B cell (primary cell): ENCODE measurements at regions not wholly inside any gene's neighbourhood (a gene's known extent, or its start where the extent isn't known, plus 50 kb on each side); places are given as distances from the start of the nearest gene placed in this dataset.
A peak's percentile ranks its signal among the peaks of the same experiment; 100 is the strongest.

Experiments used
- ATAC-seq: fragments of 200-7000 bp; cut with Tn5 transposase; one replicate; pipeline ENCODE4 v1.10.0; 2021; ENCODE audit warnings: low read depth, mild to moderate bottlenecking, moderate number of reproducible peaks, moderate library complexity
- CTCF ChIA-PET: fragments of 350-600 bp; sonication (Branson Sonifier 250); formaldehyde crosslinking; loops from one replicate; lab custom pipeline; 2021; ENCODE audit warnings: antibody characterized with exemption, inconsistent platforms; lab: Charles Lee
- POLR2A ChIA-PET: fragments of 350-600 bp; sonication (Branson Sonifier 250); formaldehyde crosslinking; loops from one replicate; lab custom pipeline; 2021; ENCODE audit warnings: antibody characterized with exemption; lab: Charles Lee
- DNase-seq: peaks from one replicate; pipeline ENCODE4 v3.0.0; 2013
- H2AFZ ChIP-seq: 2 replicates; pipeline ENCODE4 v1.6.1; 2012; ENCODE audit warnings: mild to moderate bottlenecking, low read depth, low read length; ENCODE audit not compliant: insufficient read depth, poor library complexity, severe bottlenecking
- H3K27ac ChIP-seq, 2 donors: 1 replicate in 1 of 2; 2 replicates in 1 of 2; pipeline ENCODE4 v1.5.1; 2012 to 2013; ENCODE audit warnings: low read length in 2 of 2, mild to moderate bottlenecking in 2 of 2, moderate library complexity in 1 of 2
- H3K27me3 ChIP-seq, 4 experiments: fragments of 200-600 bp in 1 of 4; sonication (generic) in 1 of 4; replicated peaks in 1 of 4; 1 replicate in 2 of 4; 2 replicates in 2 of 4; pipeline versions ENCODE4 v1.6.1 to v1.7.0; 2013 to 2016; ENCODE audit warnings: low read length in 3 of 4, mild to moderate bottlenecking in 2 of 4, mixed read lengths in 1 of 4, moderate library complexity in 1 of 4; ENCODE audit not compliant: insufficient read depth in 4 of 4, control insufficient read depth in 3 of 4; ENCODE audit errors: control extremely low read depth in 1 of 4
- H3K36me3 ChIP-seq, 2 experiments: replicated peaks in 1 of 2; 1 replicate in 1 of 2; 2 replicates in 1 of 2; pipeline versions ENCODE4 v1.6.1 to v1.7.1; 2013; ENCODE audit warnings: low read length in 1 of 2; ENCODE audit not compliant: insufficient read depth in 2 of 2, control insufficient read depth in 1 of 2; ENCODE audit errors: control extremely low read depth in 1 of 2, extremely low read depth in 1 of 2
- H3K4me1 ChIP-seq, 2 donors: fragments of 200-600 bp in 1 of 2; sonication (generic) in 1 of 2; 1 replicate in 1 of 2; 2 replicates in 1 of 2; pipeline versions ENCODE4 v1.5.1 to v1.6.1; 2013 to 2017; ENCODE audit warnings: low read length in 2 of 2; ENCODE audit not compliant: control insufficient read depth in 2 of 2, insufficient read depth in 2 of 2
- H3K4me2 ChIP-seq: replicated peaks from 2 replicates; pipeline ENCODE3; 2012; ENCODE audit warnings: mild to moderate bottlenecking, low read depth, low read length; ENCODE audit not compliant: poor library complexity, severe bottlenecking
- H3K4me3 ChIP-seq, 5 experiments: fragments of 200-600 bp in 1 of 5; sonication (generic) in 1 of 5; 1 replicate in 3 of 5; 2 replicates in 2 of 5; pipeline versions ENCODE4 v1.5.1 to v1.7.0; 2011 to 2016; ENCODE audit warnings: low read length in 4 of 5, mild to moderate bottlenecking in 4 of 5, low read depth in 2 of 5, control low read depth in 1 of 5, moderate library complexity in 1 of 5; ENCODE audit not compliant: insufficient read depth in 1 of 5; ENCODE audit errors: control extremely low read depth in 1 of 5, extremely low read depth in 1 of 5
- H3K79me2 ChIP-seq: fragments of 200-600 bp; sonication (generic); one replicate; pipeline ENCODE4 v1.6.0; 2016; ENCODE audit warnings: low read length; ENCODE audit not compliant: control insufficient read depth, insufficient read depth
- H3K9ac ChIP-seq: fragments of 200-600 bp; sonication (generic); 2 replicates; pipeline ENCODE4 v1.6.1; 2017; ENCODE audit warnings: mild to moderate bottlenecking, low read length, moderate library complexity
- H3K9me3 ChIP-seq, 3 donors: one replicate each; pipeline versions ENCODE4 v1.6.1 to v1.7.1; 2013; ENCODE audit warnings: low read length in 2 of 3; ENCODE audit not compliant: control insufficient read depth in 2 of 3, insufficient read depth in 1 of 3; ENCODE audit errors: control extremely low read depth in 1 of 3
- H4K20me1 ChIP-seq: 2 replicates; pipeline ENCODE4 v1.6.0; 2012; ENCODE audit warnings: mild to moderate bottlenecking, low read length; ENCODE audit not compliant: insufficient read depth, control insufficient read depth, poor library complexity, severe bottlenecking
- H3K27ac Mint-ChIP-seq: one replicate; pipeline ENCODE4 v1.8.0; 2021; ENCODE audit warnings: mixed read lengths
- H3K27me3 Mint-ChIP-seq: one replicate; pipeline ENCODE4 v1.8.0; 2021; ENCODE audit warnings: mixed read lengths
- H3K4me1 Mint-ChIP-seq: one replicate; pipeline ENCODE4 v1.8.0; 2021; ENCODE audit warnings: mixed read lengths
- H3K4me3 Mint-ChIP-seq: one replicate; pipeline ENCODE4 v1.8.0; 2021; ENCODE audit warnings: mixed read lengths
- H3K9me3 Mint-ChIP-seq: one replicate; pipeline ENCODE4 v1.8.0; 2022; ENCODE audit warnings: mixed read lengths; ENCODE audit not compliant: insufficient read depth
- CTCF ChIP-seq: fragments of 200-600 bp; IDR thresholded peaks from one replicate; pipeline ENCODE4 v1.8.0; 2022; ENCODE audit warnings: antibody characterized with exemption, mild to moderate bottlenecking
- EZH2 ChIP-seq: IDR thresholded peaks from 2 replicates; pipeline ENCODE4 v1.6.1; 2012; ENCODE audit warnings: borderline replicate concordance, low read depth, mild to moderate bottlenecking, moderate library complexity, low read length; ENCODE audit not compliant: insufficient read depth, poor library complexity, severe bottlenecking
- WGBS: methylation state at CpG from one replicate; pipeline ENCODE4 v1.1.5; 2013; ENCODE audit warnings: missing lambda C conversion rate; ENCODE audit not compliant: insufficient coverage; 5-methylcytosine and 5-hydroxymethylcytosine counted together
- intact Hi-C: fragments of 100-400 bp; cut with micrococcal nuclease; formaldehyde crosslinking; loops from one replicate; pipeline ENCODE4 v1.10.0; 2022

GRCh38 chr14:38723277-38723676 is 379.8 kb downstream of the SEC23A start:
- no peak overlapping the region for H3K4me3 ChIP-seq
- ChIA-PET POLR2A (no interaction called here), CTCF (no interaction called here)
- no CpG with 5 or more reads among the region's 1 CpG for WGBS
- no peak overlapping the region for H2AFZ ChIP-seq
- H3K9me3 ChIP-seq = no peaks in the 10 kb centered on the region
- H3K9ac ChIP-seq = no peak overlapping the region
- Mint-ChIP-seq H3K27ac (no peak overlapping the region), H3K9me3 (no peaks in the 10 kb centered on the region), H3K4me1 (no peaks in the 10 kb centered on the region), H3K4me3 (no peak overlapping the region), H3K27me3 (no peaks in the 10 kb centered on the region)
- H3K27me3 ChIP-seq = no peaks in the 10 kb centered on the region
- H3K36me3 ChIP-seq = no peaks in the 10 kb centered on the region
- no peak for ATAC-seq
- H3K79me2 ChIP-seq = no peaks in the 10 kb centered on the region
- intact Hi-C loops = loop anchor here (10.0 kb wide), 1 partner anchor 292 kb away; no protein-coding TSS in a partner anchor
- H3K4me2 ChIP-seq = no peak overlapping the region
- DNase-seq = no peak
- H4K20me1 ChIP-seq = no peaks in the 10 kb centered on the region
- TF ChIP-seq CTCF = no peak
- TF ChIP-seq EZH2 = no peak
- H3K27ac ChIP-seq = no peak overlapping the region
- no peaks in the 10 kb centered on the region for H3K4me1 ChIP-seq

- Mint-ChIP-seq H3K4me1 (peaks cover 3% of the 10 kb centered on the region), H3K4me3 (no peak overlapping the region), H3K9me3 (no peaks in the 10 kb centered on the region), H3K27me3 (no peaks in the 10 kb centered on the region), H3K27ac (no peak overlapping the region)
- ATAC-seq (no peak), DNase-seq (peak; percentile 16)
- no peak for TF ChIP-seq EZH2
- TF ChIP-seq CTCF = peak; percentile 55
- intact Hi-C loops = loop anchor here (10.0 kb wide), 1 partner anchor 293 kb away; no protein-coding TSS in a partner anchor
- no peak overlapping the region for H3K4me3 ChIP-seq
- H3K27me3 ChIP-seq = no peaks in the 10 kb centered on the region
- H3K9me3 ChIP-seq = no peaks in the 10 kb centered on the region
- H3K4me1 ChIP-seq = no peaks in the 10 kb centered on the region
- no peak overlapping the region for H3K27ac ChIP-seq
- no peaks in the 10 kb centered on the region for H3K79me2 ChIP-seq
- ChIA-PET CTCF (no interaction called here), POLR2A (no interaction called here)
- no peak overlapping the region for H3K9ac ChIP-seq
- whole genome bisulfite sequencing = 0% methylated on average over 1 of the region's 4 CpGs
- H2AFZ ChIP-seq = no peak overlapping the region
- no peak overlapping the region for H3K4me2 ChIP-seq
- no peaks in the 10 kb centered on the region for H3K36me3 ChIP-seq
- H4K20me1 ChIP-seq = no peaks in the 10 kb centered on the region
These were observed 381.1 kb downstream of the SEC23A start for GRCh38 chr14:38721822-38722431.
